IMR-90 (cell line): ENCODE measurements at regions not wholly inside any gene's neighbourhood (a gene's known extent, or its start where the extent isn't known, plus 50 kb on each side); places are given as distances from the start of the nearest gene placed in this dataset.

Experiments
- ATAC-seq: fragments of 200-7000 bp; cut with Tn5 transposase; 2 replicates; pipeline ENCODE4 v1.9.1; 2020; ENCODE audit warnings: low read depth, mild to moderate bottlenecking, moderate library complexity
- BruUV-seq: library from RNA; stranded (reverse); fragments of 400-500 nt; replicated peaks from 2 replicates; lab custom pipeline; 2021; lab: Mats Ljungman, UMichigan
- CTCF ChIA-PET: fragments of 300-600 bp; formaldehyde crosslinking; extraction: SDS; loops from one replicate; lab custom pipeline; 2021; ENCODE audit warnings: antibody characterized with exemption; lab: Yijun Ruan, JAX
- POLR2A ChIA-PET: fragments of 300-600 bp; sonication (Branson Sonifier 250); formaldehyde crosslinking; loops from one replicate; lab custom pipeline; 2022; ENCODE audit warnings: antibody characterized with exemption; ENCODE audit not compliant: unreplicated experiment; lab: Charles Lee
- DNase-seq: peaks from one replicate; pipeline ENCODE4 v3.0.0; 2013
- H2AFZ ChIP-seq: replicated peaks from 2 replicates; pipeline ENCODE3; 2013; ENCODE audit warnings: low read length, mild to moderate bottlenecking; ENCODE audit not compliant: poor library complexity
- H2AK5ac ChIP-seq: 2 replicates; pipeline ENCODE4 v1.6.1; 2013; ENCODE audit warnings: low read depth, low read length, inconsistent platforms
- H2AK9ac ChIP-seq: replicated peaks from 2 replicates; pipeline ENCODE3; 2013; ENCODE audit warnings: mild to moderate bottlenecking, low read depth, low read length, moderate library complexity; ENCODE audit not compliant: poor library complexity
- H2BK120ac ChIP-seq: 2 replicates; pipeline ENCODE4 v1.6.1; 2013; ENCODE audit warnings: low read depth, low read length, inconsistent platforms
- H2BK15ac ChIP-seq: 3 replicates; pipeline ENCODE4 v1.6.1; 2013; ENCODE audit warnings: low read depth, low read length, inconsistent platforms
- H2BK20ac ChIP-seq: 2 replicates; pipeline ENCODE4 v1.6.1; 2013; ENCODE audit warnings: low read depth, mild to moderate bottlenecking, inconsistent platforms, low read length, moderate library complexity
- H2BK5ac ChIP-seq: 2 replicates; pipeline ENCODE4 v1.6.1; 2013; ENCODE audit warnings: mild to moderate bottlenecking, low read depth, low read length, inconsistent platforms; ENCODE audit not compliant: poor library complexity, severe bottlenecking
- H3K14ac ChIP-seq: replicated peaks from 2 replicates; pipeline ENCODE4 v1.6.1; 2013; ENCODE audit warnings: low read depth, low read length, inconsistent platforms
- H3K18ac ChIP-seq: 2 replicates; pipeline ENCODE4 v1.6.1; 2013; ENCODE audit warnings: low read depth, low read length, control low read depth
- H3K23ac ChIP-seq: 2 replicates; pipeline ENCODE4 v1.6.1; 2013; ENCODE audit warnings: low read depth, low read length, inconsistent platforms
- H3K27ac ChIP-seq: 2 replicates; pipeline ENCODE4 v1.5.1; 2013; ENCODE audit warnings: mild to moderate bottlenecking, control low read depth, low read length; ENCODE audit not compliant: insufficient read depth
- H3K27me3 ChIP-seq: 2 replicates; pipeline ENCODE4 v1.6.1; 2013; ENCODE audit warnings: low read length; ENCODE audit not compliant: control insufficient read depth, insufficient read depth
- H3K36me3 ChIP-seq: 2 replicates; pipeline ENCODE4 v1.6.1; 2013; ENCODE audit warnings: low read length, mixed read lengths; ENCODE audit not compliant: control insufficient read depth, insufficient read depth
- H3K4ac ChIP-seq: 2 replicates; pipeline ENCODE4 v1.6.1; 2013; ENCODE audit warnings: low read depth, low read length, inconsistent platforms
- H3K4me1 ChIP-seq: 2 replicates; pipeline ENCODE4 v1.6.1; 2013; ENCODE audit warnings: low read length, mixed read lengths; ENCODE audit not compliant: control insufficient read depth, insufficient read depth
- H3K4me2 ChIP-seq: 2 replicates; pipeline ENCODE4 v1.6.1; 2013; ENCODE audit warnings: low read depth, mild to moderate bottlenecking, control low read depth, low read length, moderate library complexity
- H3K4me3 ChIP-seq: 2 replicates; pipeline ENCODE4 v1.5.1; 2013; ENCODE audit warnings: low read depth, mild to moderate bottlenecking, control low read depth, low read length, moderate library complexity; ENCODE audit not compliant: insufficient read depth
- H3K56ac ChIP-seq: 2 replicates; pipeline ENCODE4 v1.6.1; 2013; ENCODE audit warnings: low read length, inconsistent platforms; ENCODE audit not compliant: insufficient read depth; ENCODE audit errors: extremely low read depth
- H3K79me1 ChIP-seq, 2 experiments: 2 replicates each; pipeline ENCODE4 v1.6.1; 2013; ENCODE audit warnings: low read length in 2 of 2, inconsistent platforms in 1 of 2, low read depth in 1 of 2
- H3K9ac ChIP-seq: 2 replicates; pipeline ENCODE4 v1.6.1; 2013; ENCODE audit warnings: low read depth, low read length, control low read depth
- H3K9me1 ChIP-seq: 2 replicates; pipeline ENCODE4 v1.6.1; 2013; ENCODE audit warnings: low read length, inconsistent platforms; ENCODE audit not compliant: insufficient read depth
- H3K9me3 ChIP-seq: 2 replicates; pipeline ENCODE4 v1.6.1; 2013; ENCODE audit warnings: low read length; ENCODE audit not compliant: control insufficient read depth, insufficient read depth
- H4K20me1 ChIP-seq: 2 replicates; pipeline ENCODE4 v1.6.1; 2013; ENCODE audit warnings: low read length, inconsistent platforms; ENCODE audit not compliant: insufficient read depth
- H4K5ac ChIP-seq: 2 replicates; pipeline ENCODE4 v1.6.1; 2013; ENCODE audit warnings: mild to moderate bottlenecking, low read depth, low read length, control low read depth
- H4K8ac ChIP-seq, 2 experiments: 2 replicates each; pipeline ENCODE4 v1.6.1; 2013; ENCODE audit warnings: low read depth in 2 of 2, low read length in 2 of 2, control low read depth in 1 of 2, inconsistent platforms in 1 of 2
- H4K91ac ChIP-seq: 2 replicates; pipeline ENCODE4 v1.6.1; 2013; ENCODE audit warnings: low read depth, low read length, inconsistent platforms; ENCODE audit not compliant: insufficient read depth
- BHLHE40 ChIP-seq: fragments of 150-350 bp; IDR thresholded peaks from 2 replicates; pipeline ENCODE4 v1.6.1; 2016; ENCODE audit warnings: mild to moderate bottlenecking, low read depth, low read length
- CEBPB ChIP-seq: IDR thresholded peaks from 2 replicates; pipeline ENCODE4 v1.6.1; 2012; ENCODE audit warnings: low read depth, low read length, improper control_type of control experiment
- CHD1 ChIP-seq: IDR thresholded peaks from 2 replicates; pipeline ENCODE4 v1.6.1; 2012; ENCODE audit warnings: low read depth, low read length, improper control_type of control experiment
- CTCF ChIP-seq: conservative IDR thresholded peaks from 2 replicates; pipeline ENCODE4 v1.5.1; 2012; ENCODE audit warnings: mild to moderate bottlenecking, low read depth, low read length, improper control_type of control experiment
- FOS ChIP-seq: fragments of 150-350 bp; IDR thresholded peaks from 2 replicates; pipeline ENCODE4 v1.6.1; 2016; ENCODE audit warnings: low read depth, low read length
- MAFK ChIP-seq: IDR thresholded peaks from 2 replicates; pipeline ENCODE4 v1.6.1; 2012; ENCODE audit warnings: low read depth, low read length, improper control_type of control experiment
- MAZ ChIP-seq: IDR thresholded peaks from 2 replicates; pipeline ENCODE4 v1.6.1; 2012; ENCODE audit warnings: low read depth, mild to moderate bottlenecking, low read length, improper control_type of control experiment, moderate library complexity, borderline replicate concordance
- POLR2A ChIP-seq: IDR thresholded peaks from 2 replicates; pipeline ENCODE4 v1.6.1; 2012; ENCODE audit warnings: mild to moderate bottlenecking, low read depth, low read length
- RAD21 ChIP-seq: IDR thresholded peaks from 2 replicates; pipeline ENCODE4 v1.6.1; 2012; ENCODE audit warnings: low read length, improper control_type of control experiment
- RCOR1 ChIP-seq: IDR thresholded peaks from 2 replicates; pipeline ENCODE4 v1.6.1; 2012; ENCODE audit warnings: mild to moderate bottlenecking, low read length, improper control_type of control experiment; ENCODE audit not compliant: insufficient replicate concordance
- USF2 ChIP-seq: fragments of 150-350 bp; IDR thresholded peaks from 2 replicates; pipeline ENCODE4 v1.6.1; 2017; ENCODE audit warnings: mild to moderate bottlenecking, antibody characterized with exemption, low read length, low read depth
- WGBS, 2 experiments: methylation state at CpG; one replicate each; pipeline versions ENCODE4 v1.1.5 to v1.1.7; 2013; ENCODE audit warnings: missing lambda C conversion rate in 2 of 2; ENCODE audit not compliant: insufficient read length in 1 of 2; ENCODE audit errors: extremely low coverage in 2 of 2; 5-methylcytosine and 5-hydroxymethylcytosine counted together
- dilution Hi-C: fragments of 300-500 bp; cut with HindIII; formaldehyde crosslinking; loops from one replicate; pipeline ENCODE4 v1.14.3; 2018; ENCODE audit warnings: low sequenced_read_pairs; ENCODE audit not compliant: unreplicated experiment
- in situ Hi-C: fragments of 300-500 bp; cut with MboI; formaldehyde crosslinking; loops from 3 replicates; pipeline ENCODE4 v1.14.3; 2019; ENCODE audit warnings: low sequenced_read_pairs, inconsistent platforms, mixed read lengths
- intact Hi-C: fragments of 100-400 bp; cut with micrococcal nuclease; formaldehyde crosslinking; loops from 2 replicates; pipeline ENCODE4 v1.10.0; 2022

- Histone ChIP-seq H4K5ac (no peak overlapping the region), H2BK20ac (no peak overlapping the region), H3K14ac (no peak overlapping the region), H3K4me1 (peaks cover 3% of the 10 kb centered on the region; the same call in 1 of the 2 replicates), H2AFZ (no peak overlapping the region), H2BK15ac (no peak overlapping the region), H3K27me3 (no peaks in the 10 kb centered on the region), H3K18ac (no peak overlapping the region), H3K79me1 (no peaks in the 10 kb centered on the region), H3K9me1 (no peaks in the 10 kb centered on the region), H3K9me3 (peaks cover 1% of the 10 kb centered on the region), H4K20me1 (no peaks in the 10 kb centered on the region), H2BK5ac (no peak overlapping the region), H3K4ac (no peak overlapping the region), H2AK9ac (no peak overlapping the region), H2AK5ac (no peak overlapping the region), H3K56ac (no peak overlapping the region), H3K23ac (no peak overlapping the region), H3K4me3 (no peak overlapping the region), H4K8ac (no peak overlapping the region), H2BK120ac (no peak overlapping the region), H3K4me2 (no peak overlapping the region), H4K91ac (no peak overlapping the region), H3K36me3 (no peaks in the 10 kb centered on the region), H3K9ac (no peak overlapping the region), H3K27ac (no peak overlapping the region)
- DNase-seq (no peak), ATAC-seq (no peak)
- no peak for TF ChIP-seq MAFK
- TF ChIP-seq CTCF, result no peak
- no peak for TF ChIP-seq RCOR1
- TF ChIP-seq POLR2A, result no peak
- TF ChIP-seq RAD21, result no peak
- no peak for TF ChIP-seq BHLHE40
- TF ChIP-seq USF2, result no peak
- TF ChIP-seq FOS, result no peak
- no peak for TF ChIP-seq CEBPB
- TF ChIP-seq MAZ, result no peak
- TF ChIP-seq CHD1, result no peak
- intact Hi-C loops, result no loop called here
- in situ Hi-C loops, result no loop called here
- no TSS peak for BruUV-seq
- POLR2A ChIA-PET, result no interaction called here
- CTCF ChIA-PET, result no interaction called here
- dilution Hi-C loops, result no loop called here
- no CpG with 5 or more reads among the region's 3 CpGs for WGBS, 2 experiments
Observed at GRCh38 chr6:81822568-81822967, 70.1 kb upstream of the TENT5A start.
